Astrocyte of the spinal cord (primary cell): ENCODE measurements at regions not wholly inside any gene's neighbourhood (a gene's known extent, or its start where the extent isn't known, plus 50 kb on each side); places are given as distances from the start of the nearest gene placed in this dataset.

ENCODE experiments used
- DNase-seq: peaks from one replicate; pipeline ENCODE4 v3.0.0; 2011; ENCODE audit warnings: low read depth, low spot score
- H3K4me3 ChIP-seq: 2 replicates; pipeline ENCODE4 v1.5.1; 2011; ENCODE audit warnings: low read depth, mild to moderate bottlenecking, low read length, moderate library complexity
- in situ Hi-C: cut with HindIII; loops from 2 replicates; pipeline ENCODE4 v1.10.0; 2017; ENCODE audit warnings: low sequenced_read_pairs
- TF ChIP-seq, protein P1 (sequence below): IDR thresholded peaks from 2 replicates; pipeline ENCODE4 v1.5.1; 2012; ENCODE audit warnings: low read depth, mild to moderate bottlenecking, low read length, inconsistent platforms

GRCh38 chr5:35482167-35482755, 135.4 kb upstream of the SPEF2 start:
- no peak for DNase-seq
- TF ChIP-seq, protein P1, sequence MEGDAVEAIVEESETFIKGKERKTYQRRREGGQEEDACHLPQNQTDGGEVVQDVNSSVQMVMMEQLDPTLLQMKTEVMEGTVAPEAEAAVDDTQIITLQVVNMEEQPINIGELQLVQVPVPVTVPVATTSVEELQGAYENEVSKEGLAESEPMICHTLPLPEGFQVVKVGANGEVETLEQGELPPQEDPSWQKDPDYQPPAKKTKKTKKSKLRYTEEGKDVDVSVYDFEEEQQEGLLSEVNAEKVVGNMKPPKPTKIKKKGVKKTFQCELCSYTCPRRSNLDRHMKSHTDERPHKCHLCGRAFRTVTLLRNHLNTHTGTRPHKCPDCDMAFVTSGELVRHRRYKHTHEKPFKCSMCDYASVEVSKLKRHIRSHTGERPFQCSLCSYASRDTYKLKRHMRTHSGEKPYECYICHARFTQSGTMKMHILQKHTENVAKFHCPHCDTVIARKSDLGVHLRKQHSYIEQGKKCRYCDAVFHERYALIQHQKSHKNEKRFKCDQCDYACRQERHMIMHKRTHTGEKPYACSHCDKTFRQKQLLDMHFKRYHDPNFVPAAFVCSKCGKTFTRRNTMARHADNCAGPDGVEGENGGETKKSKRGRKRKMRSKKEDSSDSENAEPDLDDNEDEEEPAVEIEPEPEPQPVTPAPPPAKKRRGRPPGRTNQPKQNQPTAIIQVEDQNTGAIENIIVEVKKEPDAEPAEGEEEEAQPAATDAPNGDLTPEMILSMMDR: no peak
- no peak overlapping the region for H3K4me3 ChIP-seq
- in situ Hi-C loops: no loop called here

DNA sequence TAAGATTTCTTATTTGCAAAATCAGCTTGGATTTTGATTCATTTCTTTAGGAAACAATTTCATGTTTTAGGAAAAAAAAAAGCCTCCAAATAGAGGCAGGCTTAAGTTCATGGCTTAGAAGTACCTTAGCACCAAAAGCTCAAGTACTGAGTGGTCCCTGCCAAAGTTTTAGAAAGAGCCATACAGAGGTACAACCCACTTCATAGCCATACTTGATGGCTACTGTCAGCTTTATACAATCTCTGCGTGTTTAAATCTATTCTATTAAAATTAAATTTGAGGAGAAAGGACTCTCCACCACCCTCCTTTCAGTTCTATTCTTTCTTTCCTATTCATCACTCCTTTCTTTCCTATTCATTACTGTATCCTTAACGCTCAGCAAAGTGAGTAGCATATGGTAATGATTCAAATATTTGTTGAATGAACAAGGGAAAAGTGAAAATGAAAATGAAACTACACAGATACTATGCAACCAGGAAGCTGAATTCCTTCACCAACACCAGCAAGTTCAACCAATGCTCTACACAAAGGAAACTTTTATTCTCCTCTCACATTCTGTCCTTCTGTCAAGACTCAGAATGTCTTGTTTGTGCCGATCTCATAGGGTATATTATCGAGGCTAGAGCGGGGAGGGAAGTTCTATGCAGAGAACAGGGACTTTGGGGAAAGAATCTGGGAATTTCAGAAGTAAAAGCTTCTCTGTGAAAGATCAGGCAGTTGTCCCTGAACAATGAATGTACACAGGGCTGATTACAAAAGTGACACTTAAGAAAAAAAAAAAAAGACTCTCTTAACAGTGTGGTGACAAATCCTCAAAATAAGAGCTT, 138.6 kb upstream of the SPEF2 start:
- in situ Hi-C loops: no loop called here
- TF ChIP-seq, protein P1: no peak
- peak overlapping the region; percentile 27 for H3K4me3 ChIP-seq
- DNase-seq: peak; percentile 62

DNA sequence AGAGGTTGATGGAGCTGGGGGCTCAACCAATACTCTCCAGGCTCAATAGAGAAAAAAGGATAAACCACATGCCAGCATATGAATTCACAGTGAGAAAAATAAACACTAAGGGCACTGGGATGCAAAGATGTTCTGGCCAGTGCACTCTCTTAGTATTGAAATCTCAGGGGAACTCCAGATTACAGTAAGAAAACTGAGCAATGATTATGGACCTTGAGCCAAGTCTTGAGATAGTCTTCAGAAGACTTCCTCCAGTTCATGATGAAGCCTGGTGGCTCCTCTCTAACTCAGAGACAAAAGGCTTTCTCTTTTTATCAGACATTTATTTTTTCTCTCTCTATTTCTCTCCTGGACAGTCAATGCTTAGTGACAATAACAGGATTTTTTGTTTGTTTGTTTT, 139.8 kb upstream of the SPEF2 start:
- no peak for DNase-seq
- H3K4me3 ChIP-seq: no peak overlapping the region
- TF ChIP-seq, protein P1: no peak
- in situ Hi-C loops: no loop called here

DNA sequence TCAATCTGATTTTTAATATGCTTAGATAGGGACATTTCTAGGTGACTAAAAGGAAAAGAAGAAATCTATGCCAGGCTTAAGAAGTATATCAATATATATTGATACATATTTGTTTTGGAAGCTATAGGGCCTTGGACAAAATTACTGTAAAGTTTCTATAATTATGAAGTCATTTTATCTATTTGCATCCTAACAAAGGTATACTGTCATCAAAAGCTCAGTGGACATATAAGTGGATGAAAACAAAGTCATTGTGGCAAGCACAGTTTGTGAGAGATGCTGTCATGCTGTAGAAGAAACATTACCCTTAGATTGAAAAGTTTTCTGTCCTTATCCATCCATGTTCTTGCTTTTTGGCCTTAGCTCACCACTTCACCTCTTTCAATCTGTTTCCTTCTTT, 140.3 kb upstream of the SPEF2 start:
- TF ChIP-seq, protein P1: no peak
- in situ Hi-C loops: no loop called here
- H3K4me3 ChIP-seq: no peak overlapping the region
- no peak for DNase-seq

GRCh38 chr5:35476797-35477196, 140.9 kb upstream of the SPEF2 start:
- TF ChIP-seq, protein P1: no peak
- in situ Hi-C loops: no loop called here
- no peak overlapping the region for H3K4me3 ChIP-seq
- DNase-seq: no peak

- TF ChIP-seq, protein P1: no peak
- DNase-seq: no peak
- in situ Hi-C loops: no loop called here
- no peak overlapping the region for H3K4me3 ChIP-seq
Observed at GRCh38 chr5:35476036-35476435, 141.6 kb upstream of the SPEF2 start.
